COLO668 (cell line): ENCODE measurements at regions not wholly inside any gene's neighbourhood (a gene's known extent, or its start where the extent isn't known, plus 50 kb on each side); places are given as distances from the start of the nearest gene placed in this dataset.
"Not testable (repeated sequence)": the region's sequence is repeated elsewhere in the genome, so short reads cannot be mapped to it uniquely, and the experiment has no call there.

Experiments used
- DNase-seq: peaks from one replicate; lab custom pipeline; 2025; ENCODE audit not compliant: unreplicated experiment; lab: John Stamatoyannopoulos, UW

GRCh38 chr13:18322821-18323220, 858.8 kb downstream of the TUBA3C start:
- not testable (repeated sequence) for DNase-seq

- not testable (repeated sequence) for DNase-seq
Measured at GRCh38 chr13:18319653-18320052, 862.0 kb downstream of the TUBA3C start.

- not testable (repeated sequence) for DNase-seq
Measured at GRCh38 chr13:18303240-18303813, 878.3 kb downstream of the TUBA3C start.

GRCh38 chr13:18300968-18301367, 880.7 kb downstream of the TUBA3C start:
- DNase-seq = not testable (repeated sequence)

GRCh38 chr13:18297359-18297758, 884.3 kb downstream of the TUBA3C start:
- DNase-seq = not testable (repeated sequence)

- DNase-seq = not testable (repeated sequence)
Measured at GRCh38 chr13:18296617-18297016, 885.0 kb downstream of the TUBA3C start.

GRCh38 chr13:18294311-18294710, 887.3 kb downstream of the TUBA3C start:
- not testable (repeated sequence) for DNase-seq

- not testable (repeated sequence) for DNase-seq
Measured at GRCh38 chr13:18286848-18287247, 894.8 kb downstream of the TUBA3C start.

GRCh38 chr13:18285663-18286062, 896.0 kb downstream of the TUBA3C start:
- not testable (repeated sequence) for DNase-seq

GRCh38 chr13:18284040-18284439, 897.6 kb downstream of the TUBA3C start:
- not testable (repeated sequence) for DNase-seq

GRCh38 chr13:18281829-18282597, 899.6 kb downstream of the TUBA3C start:
- not testable (repeated sequence) for DNase-seq

GRCh38 chr13:18280904-18281828, 900.5 kb downstream of the TUBA3C start:
- not testable (repeated sequence) for DNase-seq

- not testable (repeated sequence) for DNase-seq
Measured at GRCh38 chr13:18279971-18280370, 901.7 kb downstream of the TUBA3C start.

GRCh38 chr13:18277372-18277771, 904.3 kb downstream of the TUBA3C start:
- DNase-seq = not testable (repeated sequence)

- DNase-seq = not testable (repeated sequence)
Measured at GRCh38 chr13:18276280-18276679, 905.3 kb downstream of the TUBA3C start.

- not testable (repeated sequence) for DNase-seq
Measured at GRCh38 chr13:18273785-18274514, 907.7 kb downstream of the TUBA3C start.

GRCh38 chr13:18258801-18259419, 922.7 kb downstream of the TUBA3C start:
- DNase-seq = not testable (repeated sequence)

- DNase-seq = not testable (repeated sequence)
Measured at GRCh38 chr13:18257686-18258085, 923.9 kb downstream of the TUBA3C start.

GRCh38 chr13:18252848-18253247, 928.8 kb downstream of the TUBA3C start:
- peak; percentile 21 for DNase-seq
